H9 (cell line): ENCODE measurements at regions not wholly inside any gene's neighbourhood (a gene's known extent, or its start where the extent isn't known, plus 50 kb on each side); places are given as distances from the start of the nearest gene placed in this dataset.

Experiments
- DNase-seq: peaks from one replicate; pipeline ENCODE4 v3.0.0-alpha.2; 2017
- H2AFZ ChIP-seq: one replicate; pipeline ENCODE4 v1.6.1; 2013; ENCODE audit warnings: mild to moderate bottlenecking, low read length, control low read depth, moderate library complexity
- H2AK5ac ChIP-seq: 2 replicates; pipeline ENCODE4 v1.6.1; 2013; ENCODE audit warnings: low read length, control low read depth, mixed read lengths; ENCODE audit not compliant: insufficient read length
- H2BK120ac ChIP-seq: one replicate; pipeline ENCODE4 v1.6.1; 2013; ENCODE audit warnings: low read depth, mild to moderate bottlenecking, low read length, control low read depth, inconsistent platforms; ENCODE audit not compliant: poor library complexity, severe bottlenecking
- H2BK12ac ChIP-seq: 2 replicates; pipeline ENCODE4 v1.6.1; 2013; ENCODE audit warnings: low read length, control low read depth, mixed read lengths, low read depth; ENCODE audit not compliant: insufficient read length
- H2BK15ac ChIP-seq: 2 replicates; pipeline ENCODE4 v1.6.1; 2013; ENCODE audit warnings: low read depth, low read length, control low read depth
- H2BK20ac ChIP-seq: one replicate; pipeline ENCODE4 v1.6.1; 2013; ENCODE audit warnings: low read depth, mild to moderate bottlenecking, low read length, control low read depth, inconsistent platforms; ENCODE audit not compliant: poor library complexity, severe bottlenecking
- H2BK5ac ChIP-seq: 2 replicates; pipeline ENCODE4 v1.6.1; 2013; ENCODE audit warnings: low read length, control low read depth, mixed read lengths; ENCODE audit not compliant: insufficient read length
- H3K14ac ChIP-seq: 2 replicates; pipeline ENCODE4 v1.6.1; 2013; ENCODE audit warnings: low read length, control low read depth; ENCODE audit not compliant: insufficient read depth
- H3K18ac ChIP-seq: 2 replicates; pipeline ENCODE4 v1.6.1; 2013; ENCODE audit warnings: low read depth, mild to moderate bottlenecking, mixed read lengths, low read length, control low read depth; ENCODE audit not compliant: insufficient read length
- H3K23ac ChIP-seq: 2 replicates; pipeline ENCODE4 v1.6.1; 2013; ENCODE audit warnings: low read length, control low read depth, mixed read lengths, low read depth; ENCODE audit not compliant: insufficient read length
- H3K23me2 ChIP-seq: 2 replicates; pipeline ENCODE4 v1.6.1; 2013; ENCODE audit warnings: low read depth, mild to moderate bottlenecking, mixed read lengths, low read length, control low read depth; ENCODE audit not compliant: insufficient read length, poor library complexity, severe bottlenecking
- H3K27ac ChIP-seq: 2 replicates; pipeline ENCODE4 v1.5.1; 2013; ENCODE audit warnings: low read length, control low read depth, mixed read lengths, low read depth; ENCODE audit not compliant: insufficient read length
- H3K27me3 ChIP-seq: 2 replicates; pipeline ENCODE4 v1.6.1; 2013; ENCODE audit warnings: low read length, control low read depth, inconsistent platforms; ENCODE audit not compliant: insufficient read depth
- H3K4ac ChIP-seq: 2 replicates; pipeline ENCODE4 v1.6.1; 2013; ENCODE audit warnings: low read depth, mild to moderate bottlenecking, control low read depth, inconsistent platforms, low read length, moderate library complexity
- H3K4me1 ChIP-seq: 2 replicates; pipeline ENCODE4 v1.6.1; 2013; ENCODE audit warnings: low read length, control low read depth, inconsistent platforms; ENCODE audit not compliant: insufficient read depth
- H3K4me2 ChIP-seq: 2 replicates; pipeline ENCODE4 v1.6.1; 2013; ENCODE audit warnings: low read length, control low read depth, mixed read lengths; ENCODE audit not compliant: insufficient read length, insufficient read depth
- H3K56ac ChIP-seq: 2 replicates; pipeline ENCODE4 v1.6.1; 2013; ENCODE audit warnings: low read depth, mild to moderate bottlenecking, mixed read lengths, low read length, control low read depth; ENCODE audit not compliant: insufficient read length
- H3K79me1 ChIP-seq: 2 replicates; pipeline ENCODE4 v1.6.1; 2013; ENCODE audit warnings: low read depth, mild to moderate bottlenecking, moderate library complexity, low read length, control low read depth, inconsistent platforms; ENCODE audit not compliant: insufficient read depth, poor library complexity, severe bottlenecking
- H3K79me2 ChIP-seq: 2 replicates; pipeline ENCODE4 v1.6.1; 2013; ENCODE audit warnings: low read length, control low read depth, inconsistent platforms; ENCODE audit not compliant: insufficient read depth
- H3K9ac ChIP-seq: 2 replicates; pipeline ENCODE4 v1.6.1; 2013; ENCODE audit warnings: low read length, control low read depth, mixed read lengths; ENCODE audit not compliant: insufficient read length; ENCODE audit errors: extremely low read depth
- H3K9me3 ChIP-seq: one replicate; pipeline ENCODE4 v1.6.1; 2013; ENCODE audit warnings: low read depth, low read length, inconsistent platforms; ENCODE audit not compliant: control insufficient read depth
- H3T11ph ChIP-seq: one replicate; pipeline ENCODE4 v1.6.1; 2013; ENCODE audit warnings: mild to moderate bottlenecking, low read length, control low read depth, inconsistent platforms
- H4K20me1 ChIP-seq: one replicate; pipeline ENCODE4 v1.6.1; 2013; ENCODE audit not compliant: control insufficient read depth, insufficient read length, insufficient read depth
- H4K5ac ChIP-seq: 2 replicates; pipeline ENCODE4 v1.6.1; 2013; ENCODE audit warnings: low read depth, mild to moderate bottlenecking, mixed read lengths, low read length, control low read depth; ENCODE audit not compliant: insufficient read length
- H4K8ac ChIP-seq: replicated peaks from 2 replicates; pipeline ENCODE4 v1.6.1; 2013; ENCODE audit warnings: low read length, control low read depth, mixed read lengths, low read depth; ENCODE audit not compliant: insufficient read length
- H4K91ac ChIP-seq: 2 replicates; pipeline ENCODE4 v1.6.1; 2013; ENCODE audit warnings: low read depth, mild to moderate bottlenecking, moderate library complexity, mixed read lengths, low read length, control low read depth; ENCODE audit not compliant: insufficient read length
- H3K27ac Mint-ChIP-seq, 3 experiments: 2 replicates in 2 of 3; 3 replicates in 1 of 3; pipeline ENCODE4 v1.8.0; 2020 to 2021; ENCODE audit warnings: mixed read lengths in 3 of 3, mild to moderate bottlenecking in 1 of 3, moderate library complexity in 1 of 3
- H3K27me3 Mint-ChIP-seq: 2 replicates; pipeline ENCODE4 v1.8.0; 2021; ENCODE audit warnings: low read depth, mild to moderate bottlenecking, moderate library complexity, mixed read lengths
- H3K36me3 Mint-ChIP-seq, 3 experiments: 2 replicates in 2 of 3; 3 replicates in 1 of 3; pipeline ENCODE4 v1.8.0; 2020 to 2021; ENCODE audit warnings: low read depth in 3 of 3, mixed read lengths in 3 of 3; ENCODE audit not compliant: insufficient read depth in 1 of 3
- H3K4me1 Mint-ChIP-seq, 2 experiments: 2 replicates each; pipeline ENCODE4 v1.8.0; 2020; ENCODE audit warnings: mixed read lengths in 2 of 2
- H3K4me3 Mint-ChIP-seq, 2 experiments: 2 replicates in 1 of 2; 3 replicates in 1 of 2; pipeline ENCODE4 v1.8.0; 2020 to 2021; ENCODE audit warnings: mild to moderate bottlenecking in 2 of 2, mixed read lengths in 2 of 2, moderate library complexity in 1 of 2
- H3K9me3 Mint-ChIP-seq, 2 experiments: 2 replicates in 1 of 2; 3 replicates in 1 of 2; pipeline ENCODE4 v1.8.0; 2020; ENCODE audit warnings: mild to moderate bottlenecking in 2 of 2, mixed read lengths in 2 of 2, moderate library complexity in 1 of 2
- TF ChIP-seq, protein P1 (sequence below): fragments of 200-600 bp; sonication (generic); conservative IDR thresholded peaks from 3 replicates; pipeline ENCODE4 v1.8.0; 2021; ENCODE audit warnings: antibody characterized with exemption, mild to moderate bottlenecking

DNA sequence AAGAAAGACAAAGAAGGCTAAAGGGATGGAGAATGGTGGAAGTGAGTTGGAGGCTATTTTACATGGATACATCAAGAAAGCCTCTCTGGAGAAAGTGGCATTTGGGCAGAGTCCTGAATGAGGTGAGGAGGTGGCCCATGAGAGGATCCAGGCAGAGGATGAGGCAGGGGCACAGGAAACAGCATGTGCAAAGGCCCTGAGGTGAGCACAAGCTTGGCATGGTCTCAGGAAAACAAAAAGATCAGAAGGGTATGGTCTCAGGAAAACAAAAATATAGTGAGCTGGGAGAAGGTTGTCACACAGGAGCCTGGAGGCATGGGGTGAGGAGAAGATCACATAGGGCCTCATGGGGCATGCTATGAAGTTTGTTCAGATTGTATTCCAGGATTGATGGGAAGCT is 62.1 kb upstream of the F3 start:
- H4K91ac ChIP-seq, result no peak overlapping the region
- H3K79me1 ChIP-seq, result no peaks in the 10 kb centered on the region
- H2AK5ac ChIP-seq, result no peak overlapping the region
- no peaks in the 10 kb centered on the region for H3K27me3 Mint-ChIP-seq
- no peaks in the 10 kb centered on the region for H3K27me3 ChIP-seq
- no peak overlapping the region for H3K56ac ChIP-seq
- no peak overlapping the region for H3K4me2 ChIP-seq
- TF ChIP-seq, protein P1, sequence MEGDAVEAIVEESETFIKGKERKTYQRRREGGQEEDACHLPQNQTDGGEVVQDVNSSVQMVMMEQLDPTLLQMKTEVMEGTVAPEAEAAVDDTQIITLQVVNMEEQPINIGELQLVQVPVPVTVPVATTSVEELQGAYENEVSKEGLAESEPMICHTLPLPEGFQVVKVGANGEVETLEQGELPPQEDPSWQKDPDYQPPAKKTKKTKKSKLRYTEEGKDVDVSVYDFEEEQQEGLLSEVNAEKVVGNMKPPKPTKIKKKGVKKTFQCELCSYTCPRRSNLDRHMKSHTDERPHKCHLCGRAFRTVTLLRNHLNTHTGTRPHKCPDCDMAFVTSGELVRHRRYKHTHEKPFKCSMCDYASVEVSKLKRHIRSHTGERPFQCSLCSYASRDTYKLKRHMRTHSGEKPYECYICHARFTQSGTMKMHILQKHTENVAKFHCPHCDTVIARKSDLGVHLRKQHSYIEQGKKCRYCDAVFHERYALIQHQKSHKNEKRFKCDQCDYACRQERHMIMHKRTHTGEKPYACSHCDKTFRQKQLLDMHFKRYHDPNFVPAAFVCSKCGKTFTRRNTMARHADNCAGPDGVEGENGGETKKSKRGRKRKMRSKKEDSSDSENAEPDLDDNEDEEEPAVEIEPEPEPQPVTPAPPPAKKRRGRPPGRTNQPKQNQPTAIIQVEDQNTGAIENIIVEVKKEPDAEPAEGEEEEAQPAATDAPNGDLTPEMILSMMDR, result no peak
- no peaks in the 10 kb centered on the region for H4K20me1 ChIP-seq
- no peaks in the 10 kb centered on the region for H3K9me3 Mint-ChIP-seq
- no peak overlapping the region for H2BK5ac ChIP-seq
- H3K4me1 Mint-ChIP-seq, result peaks cover 22 to 26% of the 10 kb centered on the region in 2 experiments
- H3K4ac ChIP-seq, result no peak overlapping the region
- no peak overlapping the region; a peak in 1 of 5 replicates for H3K4me3 Mint-ChIP-seq
- no peak overlapping the region for H3T11ph ChIP-seq
- no peak overlapping the region for H4K8ac ChIP-seq
- no peak overlapping the region for H2BK120ac ChIP-seq
- H3K27ac ChIP-seq, result no peak overlapping the region
- no peak overlapping the region for H2AFZ ChIP-seq
- no peak for DNase-seq
- H3K14ac ChIP-seq, result no peak overlapping the region
- H3K27ac Mint-ChIP-seq, result no peak overlapping the region
- no peak overlapping the region for H3K23ac ChIP-seq
- H2BK15ac ChIP-seq, result no peak overlapping the region
- H4K5ac ChIP-seq, result no peak overlapping the region
- no peaks in the 10 kb centered on the region; a peak in 1 of 7 replicates for H3K36me3 Mint-ChIP-seq
- H2BK12ac ChIP-seq, result no peak overlapping the region
- no peak overlapping the region for H2BK20ac ChIP-seq
- H3K9me3 ChIP-seq, result no peaks in the 10 kb centered on the region
- H3K9ac ChIP-seq, result no peak overlapping the region
- no peaks in the 10 kb centered on the region; the same call in 1 of the 2 replicates for H3K4me1 ChIP-seq
- no peaks in the 10 kb centered on the region for H3K23me2 ChIP-seq
- no peak overlapping the region for H3K18ac ChIP-seq
- H3K79me2 ChIP-seq, result no peaks in the 10 kb centered on the region
